DOHH2 (cell line): ENCODE measurements at regions not wholly inside any gene's neighbourhood (a gene's known extent, or its start where the extent isn't known, plus 50 kb on each side); places are given as distances from the start of the nearest gene placed in this dataset.

Source experiments
- H3F3A ChIP-seq: fragments of 200-600 bp; sonication (generic), shearing (Covaris generic); 2 replicates; pipeline ENCODE4 v1.6.0; 2016; ENCODE audit warnings: antibody characterized with exemption, mild to moderate bottlenecking; ENCODE audit not compliant: control insufficient read depth, insufficient read depth
- H3K27ac ChIP-seq: fragments of 200-600 bp; sonication (generic); 2 replicates; pipeline ENCODE4 v1.5.1; 2014; ENCODE audit warnings: low read depth, mild to moderate bottlenecking, low read length, moderate library complexity
- H3K27me3 ChIP-seq: fragments of 200-600 bp; sonication (generic); 2 replicates; pipeline ENCODE4 v1.6.1; 2014; ENCODE audit warnings: mild to moderate bottlenecking, low read length, mixed read lengths; ENCODE audit not compliant: control insufficient read depth
- H3K36me3 ChIP-seq: fragments of 200-600 bp; sonication (generic); 2 replicates; pipeline ENCODE4 v1.6.1; 2014; ENCODE audit warnings: mild to moderate bottlenecking, low read length, moderate library complexity, mixed read lengths; ENCODE audit not compliant: control insufficient read depth
- H3K4me1 ChIP-seq: fragments of 200-600 bp; sonication (generic); 2 replicates; pipeline ENCODE4 v1.6.1; 2014; ENCODE audit warnings: mild to moderate bottlenecking, low read length, mixed read lengths; ENCODE audit not compliant: control insufficient read depth
- H3K4me2 ChIP-seq: fragments of 200-600 bp; sonication (generic); 2 replicates; pipeline ENCODE4 v1.6.0; 2014; ENCODE audit warnings: mild to moderate bottlenecking, low read length, moderate library complexity
- H3K4me3 ChIP-seq: fragments of 200-600 bp; sonication (generic); 2 replicates; pipeline ENCODE4 v1.5.1; 2014; ENCODE audit warnings: mild to moderate bottlenecking, low read length, mixed read lengths
- H3K79me2 ChIP-seq: fragments of 200-600 bp; sonication (generic); 2 replicates; pipeline ENCODE4 v1.6.1; 2014; ENCODE audit warnings: mild to moderate bottlenecking, low read length, mixed read lengths; ENCODE audit not compliant: control insufficient read depth
- H3K9me2 ChIP-seq: fragments of 200-600 bp; sonication (generic); replicated peaks from 2 replicates; pipeline ENCODE4 v1.6.1; 2014; ENCODE audit warnings: mild to moderate bottlenecking, low read length, mixed read lengths; ENCODE audit not compliant: control insufficient read depth
- H3K9me3 ChIP-seq: fragments of 200-600 bp; sonication (generic); 2 replicates; pipeline ENCODE4 v1.6.1; 2014; ENCODE audit warnings: antibody characterized with exemption, low read length, mixed read lengths; ENCODE audit not compliant: control insufficient read depth, insufficient read depth
- H4K20me1 ChIP-seq: fragments of 200-600 bp; sonication (generic); 2 replicates; pipeline ENCODE4 v1.6.0; 2014; ENCODE audit warnings: low read depth, mild to moderate bottlenecking, antibody characterized with exemption, low read length, moderate library complexity; ENCODE audit not compliant: control insufficient read depth, insufficient read depth
- EZH2phosphoT487 ChIP-seq: fragments of 200-600 bp; sonication (generic); IDR thresholded peaks from 2 replicates; pipeline ENCODE4 v1.6.1; 2017; ENCODE audit warnings: borderline replicate concordance, mild to moderate bottlenecking, antibody characterized with exemption, low read length, moderate library complexity, mixed read lengths
- TF ChIP-seq, protein P1 (sequence below): fragments of 200-600 bp; sonication (generic); IDR thresholded peaks from one replicate; pipeline ENCODE4 v1.5.1; 2014; ENCODE audit warnings: antibody characterized with exemption, mild to moderate bottlenecking, low read depth, low read length; ENCODE audit not compliant: poor library complexity, severe bottlenecking

DNA sequence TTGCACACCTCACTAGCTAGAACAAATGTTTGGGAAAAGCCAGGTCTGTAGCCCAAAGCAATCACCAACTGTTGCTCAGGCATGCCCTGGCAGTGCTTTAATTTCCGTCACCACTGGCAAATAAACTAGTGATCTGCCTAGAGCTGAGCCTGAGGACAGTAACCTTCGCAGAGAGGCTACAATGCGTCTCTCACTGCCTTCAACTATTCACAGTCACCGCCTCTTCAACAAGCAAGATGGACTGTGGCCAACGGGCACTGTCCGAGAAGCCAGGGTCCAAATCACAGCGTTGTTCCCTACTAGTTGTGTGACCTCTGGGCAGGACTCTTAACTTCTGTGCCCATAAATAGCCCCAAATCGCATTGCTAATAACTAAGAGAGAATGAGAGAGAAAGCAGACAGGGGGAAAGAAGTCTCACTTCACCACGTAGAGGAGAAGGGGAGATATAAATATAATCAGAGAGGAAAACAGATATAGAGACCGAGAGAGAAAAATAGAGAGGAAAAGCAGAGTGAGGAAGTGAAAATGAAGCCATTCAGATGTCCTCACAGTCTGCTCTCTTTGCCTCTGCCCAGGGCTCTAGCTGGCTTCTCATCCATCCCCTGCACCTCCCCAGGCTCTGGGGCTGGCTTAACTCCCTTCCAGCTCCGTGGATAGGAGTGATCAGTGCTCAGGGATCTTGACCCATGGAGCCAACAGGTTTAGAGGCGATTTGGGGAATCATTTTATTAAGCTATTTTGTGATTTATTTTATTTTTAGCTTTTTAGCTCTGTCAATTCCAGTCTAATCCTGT is 157.9 kb downstream of the ZDHHC21 start:
- Histone ChIP-seq H3K9me3 (no peaks in the 10 kb centered on the region), H4K20me1 (no peaks in the 10 kb centered on the region), H3K4me1 (no peaks in the 10 kb centered on the region), H3K36me3 (no peaks in the 10 kb centered on the region), H3F3A (no peaks in the 10 kb centered on the region), H3K27ac (no peak overlapping the region), H3K4me3 (no peak overlapping the region), H3K4me2 (no peak overlapping the region), H3K27me3 (no peaks in the 10 kb centered on the region), H3K9me2 (no peaks in the 10 kb centered on the region), H3K79me2 (no peaks in the 10 kb centered on the region)
- TF ChIP-seq, protein P1, sequence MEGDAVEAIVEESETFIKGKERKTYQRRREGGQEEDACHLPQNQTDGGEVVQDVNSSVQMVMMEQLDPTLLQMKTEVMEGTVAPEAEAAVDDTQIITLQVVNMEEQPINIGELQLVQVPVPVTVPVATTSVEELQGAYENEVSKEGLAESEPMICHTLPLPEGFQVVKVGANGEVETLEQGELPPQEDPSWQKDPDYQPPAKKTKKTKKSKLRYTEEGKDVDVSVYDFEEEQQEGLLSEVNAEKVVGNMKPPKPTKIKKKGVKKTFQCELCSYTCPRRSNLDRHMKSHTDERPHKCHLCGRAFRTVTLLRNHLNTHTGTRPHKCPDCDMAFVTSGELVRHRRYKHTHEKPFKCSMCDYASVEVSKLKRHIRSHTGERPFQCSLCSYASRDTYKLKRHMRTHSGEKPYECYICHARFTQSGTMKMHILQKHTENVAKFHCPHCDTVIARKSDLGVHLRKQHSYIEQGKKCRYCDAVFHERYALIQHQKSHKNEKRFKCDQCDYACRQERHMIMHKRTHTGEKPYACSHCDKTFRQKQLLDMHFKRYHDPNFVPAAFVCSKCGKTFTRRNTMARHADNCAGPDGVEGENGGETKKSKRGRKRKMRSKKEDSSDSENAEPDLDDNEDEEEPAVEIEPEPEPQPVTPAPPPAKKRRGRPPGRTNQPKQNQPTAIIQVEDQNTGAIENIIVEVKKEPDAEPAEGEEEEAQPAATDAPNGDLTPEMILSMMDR = no peak
- no peak for TF ChIP-seq EZH2phosphoT487

DNA sequence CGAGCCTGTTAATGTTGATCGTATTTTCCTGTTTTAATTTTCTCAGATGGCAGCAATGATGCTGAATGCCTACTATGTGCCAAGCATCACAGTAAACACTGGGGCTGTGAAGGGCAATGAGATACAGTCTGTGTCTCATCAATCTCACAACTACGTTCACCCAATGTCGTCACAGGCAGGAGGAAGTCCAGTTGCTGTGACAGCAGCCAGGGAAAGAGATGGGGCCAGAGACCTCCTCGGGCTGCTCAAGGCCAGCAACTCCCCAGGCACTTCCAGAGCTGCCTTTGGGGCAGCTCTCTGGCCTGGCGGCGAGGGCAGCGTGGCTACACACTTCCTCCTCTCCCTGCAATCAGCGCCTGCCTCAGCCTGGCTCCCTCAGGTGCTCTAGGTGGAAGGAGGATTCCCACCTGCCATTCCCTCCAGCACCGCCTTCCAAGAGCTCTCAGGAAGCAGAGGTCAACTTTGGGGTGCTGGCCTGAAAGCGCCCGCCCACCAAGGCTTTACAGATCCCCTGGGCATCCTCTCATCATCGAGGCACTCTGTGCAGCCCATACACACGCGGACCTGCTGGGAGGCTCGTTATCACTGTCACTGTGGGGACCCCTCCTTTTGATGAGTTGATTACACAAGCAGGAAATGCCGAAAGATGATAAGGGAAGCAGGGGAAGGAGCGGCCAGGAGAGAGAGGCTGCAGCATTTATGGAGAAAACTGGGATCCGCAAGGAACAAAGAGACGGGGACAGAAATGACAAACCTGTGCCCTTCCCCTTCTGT is 159.2 kb downstream of the ZDHHC21 start:
- H3K4me3 ChIP-seq = no peak overlapping the region
- no peaks in the 10 kb centered on the region for H3K79me2 ChIP-seq
- TF ChIP-seq EZH2phosphoT487 = no peak
- no peaks in the 10 kb centered on the region for H3K4me1 ChIP-seq
- H3K4me2 ChIP-seq = no peak overlapping the region
- no peaks in the 10 kb centered on the region for H3K36me3 ChIP-seq
- H3F3A ChIP-seq = no peaks in the 10 kb centered on the region
- no peak overlapping the region for H3K27ac ChIP-seq
- H3K9me2 ChIP-seq = no peaks in the 10 kb centered on the region
- no peaks in the 10 kb centered on the region for H3K27me3 ChIP-seq
- no peaks in the 10 kb centered on the region for H4K20me1 ChIP-seq
- H3K9me3 ChIP-seq = no peaks in the 10 kb centered on the region

DNA sequence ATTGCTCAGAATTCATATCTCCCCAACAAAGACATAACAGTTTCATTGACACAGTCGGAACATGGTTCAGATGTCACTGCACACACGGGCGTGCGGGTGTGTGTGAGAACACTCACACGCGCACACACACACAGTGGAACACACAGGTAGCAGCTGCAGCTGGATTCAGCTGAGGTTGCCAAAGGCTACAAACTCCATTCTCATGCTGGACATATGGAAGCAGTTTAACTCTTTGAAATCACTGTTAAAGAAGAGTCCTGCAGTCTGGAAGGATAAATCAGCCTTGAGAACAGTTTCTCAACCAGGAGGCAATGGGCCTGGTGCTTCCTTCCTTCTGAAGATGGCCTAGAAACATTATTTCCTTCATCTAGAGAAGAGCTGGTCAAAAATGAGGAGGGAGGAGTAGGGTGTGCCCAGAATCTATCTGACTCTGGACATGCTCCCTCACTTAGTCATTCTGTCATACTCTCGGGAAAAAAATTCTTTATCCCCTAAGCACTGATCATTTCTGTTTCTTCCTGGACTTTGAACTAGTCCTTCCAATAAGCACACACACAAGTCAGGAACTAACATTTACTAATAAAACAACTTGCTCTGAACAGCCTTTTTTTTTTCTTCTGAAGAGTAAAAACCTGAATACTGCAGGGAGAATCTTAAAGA is 160.6 kb downstream of the ZDHHC21 start:
- Histone ChIP-seq H3K4me2 (no peak overlapping the region), H3K27me3 (no peaks in the 10 kb centered on the region), H3K36me3 (no peaks in the 10 kb centered on the region), H3K4me1 (no peaks in the 10 kb centered on the region), H3K9me3 (no peaks in the 10 kb centered on the region), H3F3A (no peaks in the 10 kb centered on the region), H3K9me2 (no peaks in the 10 kb centered on the region), H3K79me2 (no peaks in the 10 kb centered on the region), H4K20me1 (no peaks in the 10 kb centered on the region), H3K27ac (no peak overlapping the region), H3K4me3 (no peak overlapping the region)
- TF ChIP-seq, protein P1 = no peak
- TF ChIP-seq EZH2phosphoT487 = no peak
